ENCODE measurements at regions not wholly inside any gene's neighbourhood (a gene's known extent, or its start where the extent isn't known, plus 50 kb on each side); places are given as distances from the start of the nearest gene placed in this dataset.
"Not testable (repeated sequence)": the region's sequence is repeated elsewhere in the genome, so short reads cannot be mapped to it uniquely, and the experiment has no call there.

DNA sequence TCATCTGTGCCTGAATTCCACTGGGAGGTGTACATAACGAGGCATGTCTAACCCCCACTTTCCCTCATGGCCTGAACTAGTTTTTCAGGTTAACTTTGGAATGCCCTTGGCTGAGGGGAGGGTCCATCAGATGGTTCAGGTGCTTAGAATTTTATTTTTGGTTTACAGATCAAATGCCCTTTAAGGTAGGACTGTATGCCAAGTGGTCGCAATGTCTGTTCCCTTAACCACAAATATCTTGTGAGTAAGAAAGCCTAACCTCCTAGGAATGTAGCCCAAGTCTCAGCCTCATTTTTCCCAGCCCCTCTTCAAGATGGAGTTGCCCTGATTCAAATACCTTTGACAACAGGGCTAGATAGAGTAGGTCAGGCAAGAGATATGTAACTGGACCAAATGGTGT is 78.4 kb downstream of the RNASET2 start:
- no peak for DNase-seq

DNA sequence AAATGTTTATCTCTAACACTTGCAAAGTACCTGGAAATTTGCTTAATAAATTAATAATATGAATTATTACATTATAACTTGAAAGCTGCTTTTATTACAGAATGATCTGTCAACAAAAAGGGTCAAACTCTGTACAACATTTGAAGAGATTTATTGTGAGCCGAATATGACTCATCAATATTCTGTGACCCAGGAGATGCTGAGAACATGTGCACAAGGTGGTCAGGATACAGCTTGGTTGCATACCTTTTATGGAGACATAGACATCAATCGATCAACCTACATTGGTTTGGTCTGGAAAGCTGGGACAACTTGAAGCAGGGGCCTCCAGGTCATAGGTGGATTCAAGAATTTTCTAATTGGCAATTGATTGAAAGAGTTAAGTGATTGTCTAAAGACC is 79.0 kb downstream of the RNASET2 start:
- no peak for DNase-seq

DNA sequence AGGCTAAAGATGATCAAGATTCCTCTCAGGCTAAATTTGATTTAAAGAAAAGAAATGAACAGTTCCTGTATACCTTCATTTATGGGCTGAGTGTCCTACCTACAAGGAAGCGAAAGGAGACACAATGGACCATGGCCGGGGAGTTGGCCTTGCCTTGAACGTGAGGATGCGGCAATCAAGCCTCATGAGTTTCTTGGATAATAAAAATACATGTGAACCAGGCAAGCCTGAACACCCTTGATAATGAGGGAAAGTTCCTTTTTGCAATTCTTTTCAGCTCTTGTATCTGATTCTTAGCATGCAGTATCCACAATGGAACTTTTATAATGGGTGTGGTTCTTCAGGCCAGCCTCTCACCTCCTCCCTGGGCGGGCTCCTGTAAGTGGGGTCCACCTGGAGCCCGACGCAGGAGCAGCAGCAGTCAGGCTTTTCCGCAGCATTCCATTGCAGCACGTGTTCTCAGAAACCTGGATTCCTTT is 83.8 kb downstream of the RNASET2 start:
- no peak for DNase-seq

DNA sequence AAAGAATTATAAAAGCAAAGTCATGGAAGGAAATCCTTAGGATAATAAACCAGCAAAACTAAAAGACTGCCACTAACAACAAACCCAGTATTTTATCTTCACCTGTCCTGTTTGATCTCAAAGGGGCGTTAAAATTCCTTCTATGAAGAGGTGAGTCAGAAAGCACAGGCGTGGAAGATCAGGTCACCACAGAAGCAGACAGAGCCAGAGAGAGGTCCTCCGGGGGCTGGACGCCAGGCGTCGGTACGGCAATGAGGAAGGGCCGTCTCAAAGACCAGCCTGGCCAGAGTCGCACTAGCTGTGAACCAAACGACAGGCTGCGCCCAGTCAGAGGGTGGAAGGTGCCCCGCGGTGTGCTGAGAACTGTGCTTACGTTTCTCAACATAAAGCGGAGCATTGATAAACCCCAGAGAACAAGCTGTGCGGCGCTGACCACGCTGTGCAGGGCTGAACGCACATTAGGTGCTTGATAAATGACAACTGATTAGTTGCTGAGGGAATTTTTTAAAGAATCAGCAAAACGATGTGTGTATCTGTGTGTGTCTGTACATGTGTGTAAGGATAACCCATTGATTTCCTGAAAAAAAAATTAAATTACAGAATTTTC is 85.6 kb downstream of the RNASET2 start:
- DNase-seq, result no peak

DNA sequence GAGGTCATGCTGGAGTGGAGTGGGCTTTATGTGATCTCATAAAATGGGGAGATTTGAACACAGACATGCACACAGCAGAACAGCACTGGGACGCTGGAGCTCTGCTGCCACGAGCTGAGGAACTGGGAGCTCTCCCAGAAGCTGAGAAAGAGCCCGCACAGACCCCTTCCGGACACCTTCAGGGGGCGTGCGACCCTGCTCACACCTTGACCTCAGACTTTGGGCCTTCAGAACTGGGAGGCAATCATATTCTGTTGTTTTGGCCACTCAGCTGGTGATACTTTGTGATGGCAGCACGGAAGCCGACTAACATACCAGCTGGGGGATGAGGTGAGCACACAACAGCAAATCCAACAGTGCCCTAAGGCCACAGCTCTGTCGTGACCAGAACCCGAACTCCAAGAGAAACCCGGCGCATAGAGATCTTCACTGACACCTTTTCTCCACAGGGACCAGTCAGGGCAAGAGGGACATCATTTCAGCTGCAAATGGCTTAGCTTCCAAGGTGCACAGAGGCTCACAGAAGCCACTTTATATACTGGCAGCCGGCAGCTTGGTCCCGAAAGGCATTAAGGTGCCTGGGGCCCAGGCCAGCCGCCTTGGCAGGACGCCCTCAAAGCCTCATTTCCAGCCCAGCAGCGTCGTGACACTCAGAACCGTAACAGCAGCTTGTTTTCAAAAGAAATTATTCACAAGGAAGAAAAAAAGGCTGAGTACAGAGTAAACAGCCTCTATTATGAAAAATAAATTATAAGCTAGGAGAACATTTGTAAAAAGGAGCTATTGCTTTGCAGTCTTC is 89.3 kb downstream of the RNASET2 start:
- DNase-seq, result no peak

DNA sequence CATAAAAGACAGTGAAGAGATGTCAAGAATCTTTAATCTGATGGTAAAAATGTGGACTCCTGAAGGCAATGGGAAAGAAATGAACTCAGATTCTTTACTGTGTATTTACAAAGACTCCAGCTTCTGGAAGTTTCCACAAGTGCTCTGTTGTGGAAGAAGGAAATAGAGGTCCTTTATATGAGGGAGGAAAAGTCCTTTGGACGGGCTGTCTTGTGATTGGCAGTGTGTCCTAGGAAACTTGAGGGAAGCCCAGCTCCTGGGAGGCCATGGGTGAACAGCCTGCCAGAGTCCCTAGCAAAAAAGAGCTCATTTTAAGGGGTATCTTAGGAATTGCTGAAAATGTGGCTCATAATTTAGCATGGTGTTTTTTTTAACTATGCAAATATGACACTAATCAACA is 92.0 kb downstream of the RNASET2 start:
- no peak for DNase-seq

DNA sequence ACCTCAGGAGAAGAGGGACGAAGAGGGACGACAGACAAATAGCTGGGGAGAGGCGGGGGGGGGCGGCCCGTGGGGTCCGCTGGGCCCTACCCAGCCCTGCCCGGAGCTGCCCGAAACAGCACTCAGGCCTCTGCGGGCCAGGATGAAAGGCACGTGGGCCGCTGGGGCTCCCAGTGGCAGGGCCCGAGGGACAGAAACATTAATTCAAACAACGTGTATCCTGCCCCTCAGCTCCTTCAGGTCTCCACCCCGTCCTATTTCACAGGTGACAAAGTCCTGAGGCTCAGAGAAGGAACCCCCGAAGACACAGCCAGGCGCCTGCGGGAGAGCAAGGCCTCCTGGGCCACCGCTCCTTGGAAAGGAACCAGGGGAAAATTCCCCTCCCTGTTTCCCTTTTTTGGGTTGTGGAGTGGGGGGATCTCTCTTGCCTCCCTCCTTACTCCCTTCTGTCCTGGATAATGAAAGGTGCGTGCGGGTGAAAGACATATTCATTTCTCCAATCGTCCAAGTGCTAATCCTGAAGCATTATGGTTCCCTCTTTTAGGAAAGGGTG is 93.3 kb downstream of the RNASET2 start:
- no peak for DNase-seq

DNA sequence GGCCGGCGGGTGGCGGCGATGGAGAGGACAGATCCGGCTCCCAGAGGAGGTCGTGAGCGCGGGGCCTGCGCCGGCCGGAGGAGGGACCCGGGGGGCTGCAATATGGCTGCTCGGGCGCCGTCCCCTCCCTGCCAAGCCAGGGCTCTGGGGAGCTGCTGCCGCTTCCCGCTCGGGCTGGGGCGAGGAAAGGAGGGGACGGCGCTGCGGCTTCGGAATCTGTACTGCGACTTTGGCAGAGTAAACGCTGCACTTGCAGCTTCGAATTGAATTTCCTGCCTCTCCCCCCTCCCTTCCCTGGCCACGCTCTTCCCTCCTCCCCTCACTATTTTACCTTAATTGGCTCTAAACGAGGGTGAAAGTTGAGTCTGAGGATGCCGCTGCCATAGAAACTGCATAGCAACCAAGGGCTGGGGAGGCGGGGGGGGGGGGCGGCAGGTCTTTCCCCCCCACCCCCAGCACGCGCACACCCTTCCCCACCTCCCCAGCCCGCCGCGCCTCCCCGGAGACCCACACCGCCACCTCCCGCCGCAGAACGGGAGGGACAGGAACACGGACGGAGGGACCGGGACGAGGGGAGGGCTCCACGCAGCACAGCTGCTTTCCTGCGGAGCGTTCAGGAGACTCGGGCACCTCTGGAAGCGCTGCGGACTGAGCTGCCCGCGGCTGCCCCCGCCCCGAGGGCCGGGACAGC is 93.9 kb downstream of the RNASET2 start:
- peak; percentile 66 for DNase-seq

DNA sequence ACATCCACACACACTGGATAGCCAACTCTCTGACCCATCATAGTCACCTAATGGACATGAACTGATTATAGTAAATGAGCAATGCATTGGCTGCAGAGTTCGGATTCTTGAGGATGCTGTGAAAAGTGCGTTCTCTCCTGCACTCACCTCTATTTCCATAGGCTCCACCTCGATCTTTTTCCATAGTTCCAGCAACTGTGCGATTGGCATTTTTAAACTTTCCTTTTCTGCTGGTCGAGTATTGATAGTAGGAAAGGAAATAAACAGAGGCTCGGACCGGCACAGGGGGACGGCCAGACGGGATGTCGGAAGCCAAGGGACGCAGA is 94.4 kb downstream of the RNASET2 start:
- no peak for DNase-seq

DNA sequence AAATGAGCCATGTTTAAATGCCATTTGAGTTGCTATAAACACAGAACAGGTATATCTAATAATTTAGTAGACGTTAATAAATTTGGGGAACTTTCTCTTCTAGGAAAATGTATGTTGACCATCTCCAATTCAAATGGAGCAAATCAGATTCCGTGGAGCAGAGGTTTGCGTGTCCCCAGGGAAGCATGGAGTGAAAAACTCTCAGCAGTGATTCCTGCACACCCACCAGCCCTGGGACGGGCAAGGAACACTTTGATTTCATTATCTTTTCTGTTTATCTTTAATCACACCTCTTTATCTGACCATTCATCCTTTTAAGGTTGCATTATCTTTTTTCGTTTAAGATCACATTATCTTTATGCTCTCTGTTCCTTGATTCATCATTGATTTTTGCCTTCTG is 95.0 kb downstream of the RNASET2 start:
- no peak for DNase-seq

DNA sequence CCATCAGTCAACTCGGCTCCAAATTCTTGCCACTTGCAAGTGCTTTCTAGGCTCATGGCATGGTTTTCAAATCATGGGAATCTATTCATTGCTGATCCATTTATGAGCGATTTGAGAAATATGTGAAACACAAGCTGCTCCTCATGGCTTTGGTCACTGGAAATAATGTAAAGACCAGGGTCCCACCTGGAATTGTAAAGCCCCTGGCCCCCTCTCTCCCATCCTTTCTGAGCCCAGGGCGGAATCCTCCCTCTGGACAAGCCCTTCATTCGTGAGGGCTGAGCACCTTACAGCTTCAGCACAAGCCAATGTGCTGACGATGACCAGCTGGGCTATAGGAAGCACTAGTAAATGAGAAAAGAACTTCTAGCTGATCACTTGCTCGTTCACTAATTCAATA is 96.0 kb downstream of the RNASET2 start:
- DNase-seq, result no peak

DNA sequence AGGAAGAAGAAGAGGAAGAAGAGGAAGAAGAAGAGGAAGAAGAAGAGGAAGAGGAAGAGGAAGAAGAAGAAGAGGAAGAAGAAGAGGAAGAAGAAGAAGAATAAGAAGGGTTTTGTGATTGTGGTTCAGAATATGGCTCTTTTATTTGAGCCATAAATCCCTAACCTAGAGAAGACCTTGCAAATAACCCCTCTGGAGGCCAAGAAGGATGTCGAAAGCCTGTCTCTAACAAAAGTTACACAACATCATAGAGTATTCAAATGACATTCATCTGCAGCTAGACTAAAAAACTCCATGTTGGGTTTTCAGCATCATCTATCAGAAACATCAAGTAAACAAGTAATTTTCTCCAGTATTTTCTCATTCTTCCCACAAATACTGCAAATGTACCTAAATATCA is 100.9 kb downstream of the RNASET2 start:
- no peak for DNase-seq

DNA sequence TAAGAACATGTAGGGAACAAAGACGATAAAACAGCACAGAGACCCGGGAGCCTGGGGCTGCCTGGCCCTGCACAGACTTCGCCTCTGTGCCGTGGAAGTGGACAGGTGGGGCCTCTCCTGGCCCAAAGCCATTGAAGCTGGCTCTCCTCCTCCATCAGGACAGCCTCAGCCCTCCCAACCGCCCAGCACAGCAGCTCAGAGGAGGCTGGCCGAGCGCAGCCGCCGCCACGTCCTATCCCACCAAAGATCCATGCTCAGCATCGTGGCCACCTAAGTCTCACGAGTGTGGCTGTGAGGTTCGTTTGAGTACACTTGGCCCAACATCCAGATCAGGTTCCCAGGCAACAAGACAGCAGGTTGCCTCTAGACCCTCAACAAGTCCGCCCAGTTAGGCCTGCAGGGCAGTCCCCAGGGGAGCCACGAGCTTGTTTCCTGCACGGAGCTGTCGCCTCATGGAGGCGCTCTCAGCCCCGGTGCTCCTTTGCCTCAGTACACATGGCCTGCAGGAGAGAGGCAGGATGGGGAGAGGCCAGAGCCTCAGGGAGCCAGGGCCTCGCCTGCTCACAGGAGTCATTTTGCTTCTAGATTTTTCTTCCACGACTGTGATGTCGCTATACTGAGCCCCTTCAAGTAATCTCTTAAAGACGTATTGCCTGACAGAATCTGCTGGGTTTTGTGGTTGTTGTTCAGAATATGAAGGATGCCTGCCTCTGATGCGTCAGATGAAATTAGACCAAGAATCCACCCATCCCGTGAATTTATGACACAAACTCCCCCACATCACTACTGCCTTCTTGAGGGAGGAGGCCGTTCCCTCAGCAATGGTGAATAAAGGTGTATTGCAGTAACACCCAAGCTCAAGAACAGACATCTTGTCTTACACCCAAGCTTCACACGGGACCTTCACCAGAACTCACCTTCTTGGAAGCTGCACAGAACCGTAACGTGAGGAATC is 102.7 kb downstream of the RNASET2 start:
- peak; percentile 3 for DNase-seq

DNA sequence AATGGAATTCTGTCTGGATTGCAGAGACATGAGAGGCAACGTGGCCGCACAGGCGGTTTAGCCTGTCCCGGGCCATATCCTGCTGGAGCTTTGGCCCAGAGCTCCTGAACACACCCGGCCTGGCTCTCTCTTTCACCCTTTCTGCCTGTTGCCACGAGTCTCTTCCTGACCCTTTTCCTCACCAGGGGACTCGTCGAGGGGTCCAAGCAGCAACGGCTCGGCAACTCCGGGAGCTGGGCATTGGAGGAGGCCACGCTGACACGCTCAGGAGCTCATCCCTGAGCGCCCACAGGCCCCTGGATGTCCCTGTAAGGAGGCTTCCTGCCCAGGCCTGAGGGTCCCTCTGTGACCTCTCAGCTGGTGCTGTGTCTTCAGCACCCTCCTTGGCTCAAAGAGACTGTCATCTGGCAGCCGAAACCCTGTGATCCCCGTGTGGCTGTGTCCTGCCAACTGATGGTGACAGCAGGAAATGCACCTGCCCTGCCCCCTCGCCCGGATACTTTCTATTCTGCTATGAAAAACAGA is 103.8 kb downstream of the RNASET2 start:
- no peak for DNase-seq

DNA sequence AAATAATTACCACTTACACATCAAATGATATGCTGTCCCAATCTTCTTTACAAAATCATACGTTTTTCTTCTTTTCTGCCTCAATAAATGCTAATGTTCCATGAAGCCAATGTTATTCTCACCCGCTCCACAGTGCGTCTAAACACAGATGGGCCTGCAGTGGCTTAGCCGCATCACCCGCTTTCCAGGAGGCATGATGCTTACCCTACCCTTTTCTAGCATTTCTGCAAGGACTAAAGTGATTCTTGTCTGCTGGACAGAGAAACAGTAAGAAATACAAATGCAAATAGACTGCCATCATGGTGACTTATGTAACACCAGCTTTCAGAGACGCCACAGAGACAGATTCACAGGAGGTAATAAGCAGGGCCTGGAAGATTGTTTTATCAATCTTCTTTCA is 104.4 kb downstream of the RNASET2 start:
- no peak for DNase-seq

DNA sequence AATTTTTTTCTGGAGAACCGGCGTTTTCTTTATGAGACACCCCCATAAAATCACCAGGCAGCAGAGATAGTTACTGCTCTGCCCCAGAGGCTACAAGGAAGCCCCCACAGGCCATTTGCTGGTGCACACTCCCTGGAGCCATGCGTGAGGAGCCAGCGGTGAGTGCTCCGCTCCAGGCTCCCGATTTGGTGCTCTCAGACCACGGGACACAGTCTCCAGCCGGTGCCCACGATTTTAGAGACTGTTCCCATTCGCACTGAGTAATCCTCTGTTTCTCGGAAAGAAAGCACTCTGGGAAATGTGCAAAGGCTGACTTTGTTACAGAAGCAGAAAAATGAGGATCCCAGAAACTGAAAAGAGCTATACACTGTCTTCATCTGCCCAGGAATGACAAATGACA is 104.9 kb downstream of the RNASET2 start:
- no peak for DNase-seq

DNA sequence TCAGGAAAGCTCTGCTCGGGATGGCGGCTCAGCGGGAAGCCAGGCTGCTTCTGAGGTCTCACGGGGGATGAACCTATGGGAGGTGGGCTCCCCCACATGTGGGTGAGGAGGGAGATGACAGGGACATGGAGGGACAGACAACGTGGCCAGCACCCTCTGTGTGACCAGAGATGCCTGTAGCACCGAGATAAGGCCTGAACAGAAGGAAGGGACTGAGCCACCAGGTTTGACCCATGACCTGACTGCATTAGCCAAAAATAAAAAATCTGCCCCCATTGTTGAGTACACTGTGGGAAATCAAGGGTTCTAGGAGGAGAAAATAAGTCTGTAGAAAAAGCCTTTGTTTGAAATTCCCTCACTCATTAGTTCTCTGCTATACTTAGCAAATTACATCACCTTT is 105.7 kb downstream of the RNASET2 start:
- no peak for DNase-seq

DNA sequence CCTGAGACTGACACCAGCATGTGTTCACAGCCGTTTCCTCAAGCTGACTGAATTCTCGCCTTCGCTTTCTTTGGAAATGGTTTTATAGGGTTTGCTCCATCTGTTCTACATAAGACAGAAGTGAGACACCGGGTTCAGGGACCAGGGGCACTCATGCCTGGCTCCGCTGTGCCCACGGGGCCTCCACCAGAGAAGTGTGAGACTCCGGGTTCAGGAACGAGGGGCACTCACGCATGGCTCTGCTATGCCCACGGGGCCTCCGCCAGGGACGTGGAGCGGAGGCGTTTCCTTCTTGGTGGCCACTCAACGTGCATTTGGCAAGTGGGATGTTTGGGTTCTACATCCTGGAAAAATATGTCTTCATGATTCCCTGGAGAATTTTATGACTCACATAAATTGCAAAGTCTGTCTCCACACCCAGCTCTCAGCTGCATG is 106.6 kb downstream of the RNASET2 start:
- no peak for DNase-seq

DNA sequence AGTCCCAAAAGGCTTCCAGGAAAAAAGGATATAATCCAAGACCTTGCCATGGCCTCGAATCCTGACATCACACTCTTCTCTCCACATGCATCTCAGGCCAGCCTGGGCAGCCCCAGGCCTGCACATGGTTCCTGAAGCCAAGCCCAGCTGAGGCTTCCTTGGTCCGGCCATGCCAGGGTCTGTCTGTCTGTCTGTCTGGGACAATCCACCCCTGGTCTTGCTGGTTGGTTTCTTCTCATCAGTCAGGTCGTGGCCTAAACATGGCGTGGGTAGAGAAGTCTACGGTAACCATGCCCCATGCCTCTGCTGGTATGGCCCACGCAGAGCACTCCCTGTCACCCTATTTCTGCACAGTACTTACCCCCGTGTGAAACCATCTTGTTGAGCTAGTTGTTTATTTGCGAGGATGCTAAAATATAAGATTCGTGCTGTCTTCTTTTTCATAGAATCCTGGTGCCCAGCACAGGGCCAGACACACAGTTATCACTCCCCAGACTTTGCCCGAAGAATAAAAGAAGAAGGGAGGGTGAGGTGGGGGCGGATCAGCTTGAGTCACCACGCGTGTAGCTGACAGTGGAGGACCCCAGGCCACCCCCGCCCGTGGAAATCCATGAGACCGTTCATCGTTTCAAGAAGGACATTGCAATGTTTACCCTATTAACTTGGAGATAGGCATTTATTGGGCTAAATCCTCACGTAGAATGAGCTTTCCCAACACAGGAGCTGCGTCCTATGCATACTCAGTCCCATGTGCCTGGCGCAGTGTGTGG is 107.2 kb downstream of the RNASET2 start:
- no peak for DNase-seq

DNA sequence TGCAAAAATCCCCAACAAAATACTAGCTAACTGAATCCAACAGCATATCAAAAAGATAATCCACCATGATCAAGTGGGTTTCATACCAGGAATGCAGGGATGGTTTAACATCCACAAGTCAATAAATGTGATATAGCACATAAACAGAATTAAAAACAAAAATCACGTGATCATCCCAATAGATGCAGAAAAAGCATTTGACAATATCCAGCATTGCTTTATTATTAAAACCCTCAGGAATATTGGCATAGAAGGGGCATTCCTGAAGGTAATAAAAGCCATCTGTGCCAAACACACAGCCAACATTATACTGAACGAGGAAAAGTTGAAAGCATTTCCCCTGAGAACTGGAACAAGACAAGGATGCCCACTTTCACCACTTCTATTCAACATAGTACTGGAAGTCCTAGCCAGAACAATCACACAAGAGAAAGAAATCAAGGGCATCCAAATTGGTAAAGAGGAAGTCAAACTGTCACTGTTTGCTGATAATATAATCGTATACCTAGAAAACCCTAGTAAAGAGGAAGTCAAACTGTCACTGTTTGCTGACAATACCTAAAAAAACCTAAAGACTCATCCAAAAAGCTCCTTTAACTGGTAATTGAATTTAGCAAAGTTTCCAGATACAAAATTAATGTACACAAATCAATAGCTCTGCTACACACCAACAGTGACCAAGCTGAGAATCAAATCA is 109.8 kb downstream of the RNASET2 start:
- not testable (repeated sequence) for DNase-seq

DNA sequence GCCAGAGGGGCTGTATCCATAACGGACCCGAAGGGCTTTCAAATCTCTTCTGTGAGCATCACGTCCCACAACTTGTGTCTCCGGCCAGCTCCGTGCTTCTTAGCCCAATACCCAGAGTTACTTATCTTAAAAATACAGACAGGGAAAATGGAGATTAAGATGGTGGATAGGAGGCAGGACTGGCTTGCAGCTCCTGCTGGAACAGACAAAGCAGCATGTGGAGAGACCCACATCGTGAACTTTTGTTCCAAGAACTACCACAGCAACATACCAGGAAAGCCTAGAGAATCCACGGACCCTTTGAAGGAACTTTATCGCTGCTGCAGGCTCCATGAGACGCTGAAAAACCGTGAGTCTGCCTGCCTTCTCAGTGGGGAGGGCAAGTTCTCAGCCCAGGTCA is 113.7 kb downstream of the RNASET2 start:
- no peak for DNase-seq

All from NCI-H69 (cell line).